Prostate gland (tissue), 2 donors: ENCODE measurements at regions not wholly inside any gene's neighbourhood (a gene's known extent, or its start where the extent isn't known, plus 50 kb on each side); places are given as distances from the start of the nearest gene placed in this dataset.

Source experiments
- CTCF ChIP-seq, 4 experiments: fragments of 200-600 bp in 2 of 4; fragments of 450-650 bp in 2 of 4; sonication (generic) in 2 of 4; IDR thresholded peaks; 1 replicate in 3 of 4; 2 replicates in 1 of 4; pipeline ENCODE4 v1.5.1; 2016 to 2019; ENCODE audit warnings: antibody characterized with exemption in 4 of 4, mild to moderate bottlenecking in 2 of 4, moderate library complexity in 2 of 4
- POLR2AphosphoS5 ChIP-seq: sonication (generic); formaldehyde crosslinking; IDR thresholded peaks from one replicate; pipeline ENCODE4 v1.6.1; 2017; ENCODE audit warnings: antibody characterized with exemption

DNA sequence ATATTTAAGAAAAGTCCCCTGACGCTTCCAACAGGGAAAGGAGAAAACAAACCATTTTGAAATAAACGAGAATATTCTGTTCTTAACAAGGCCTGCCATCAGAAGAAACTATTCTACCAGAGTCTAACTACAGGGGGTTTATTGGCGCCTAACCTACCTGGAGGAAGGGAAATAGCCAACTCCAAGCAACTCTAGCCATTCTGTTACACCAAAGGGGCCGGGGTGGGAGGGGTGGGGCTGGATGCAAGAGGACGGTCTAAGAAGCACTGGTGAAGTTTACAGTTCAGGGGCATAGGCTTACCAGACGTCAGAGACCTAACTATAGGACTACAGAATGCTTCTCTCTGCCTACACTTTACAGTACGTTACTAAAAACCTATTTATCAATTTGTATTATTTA is 60.5 kb upstream of the GALNT5 start:
- TF ChIP-seq CTCF (IDR thresholded peaks at IDR 0.05) (no peak), POLR2AphosphoS5 (no peak)
